Activated T-cell treated with anti-CD3 and anti-CD28 coated beads, Interleukin-2, amount 50 U/mL, for 72 hours (primary cell): ENCODE measurements at regions not wholly inside any gene's neighbourhood (a gene's known extent, or its start where the extent isn't known, plus 50 kb on each side); places are given as distances from the start of the nearest gene placed in this dataset.
"Not testable (repeated sequence)": the region's sequence is repeated elsewhere in the genome, so short reads cannot be mapped to it uniquely, and the experiment has no call there.

ENCODE experiments used
- ATAC-seq, 2 donors: fragments of 150-1000 bp; cut with Tn5 transposase; replicated peaks in 1 of 2; 2 replicates each; pipeline ENCODE4 v1.10.0; 2021; ENCODE audit warnings: moderate library complexity in 2 of 2, mild to moderate bottlenecking in 1 of 2
- DNase-seq, 2 donors: peaks; one replicate each; pipeline ENCODE4 v3.0.0; 2021 to 2022; ENCODE audit warnings: mixed read lengths in 1 of 2
- H3K27ac Mint-ChIP-seq: one replicate; pipeline ENCODE4 v1.8.0; 2022; ENCODE audit warnings: mild to moderate bottlenecking, moderate library complexity, mixed read lengths
- H3K27me3 Mint-ChIP-seq: one replicate; pipeline ENCODE4 v1.8.0; 2022; ENCODE audit warnings: low read depth, mixed read lengths
- H3K36me3 Mint-ChIP-seq, 2 donors: one replicate each; pipeline ENCODE4 v1.8.0; 2022; ENCODE audit warnings: mixed read lengths in 2 of 2, mild to moderate bottlenecking in 1 of 2; ENCODE audit not compliant: insufficient read depth in 2 of 2
- H3K4me1 Mint-ChIP-seq: one replicate; pipeline ENCODE4 v1.8.0; 2022; ENCODE audit warnings: low read depth, mixed read lengths
- H3K4me3 Mint-ChIP-seq, 2 donors: one replicate each; pipeline ENCODE4 v1.8.0; 2022; ENCODE audit warnings: mild to moderate bottlenecking in 2 of 2, mixed read lengths in 2 of 2, moderate library complexity in 2 of 2
- H3K9me3 Mint-ChIP-seq, 2 donors: one replicate each; pipeline ENCODE4 v1.8.0; 2022; ENCODE audit warnings: mixed read lengths in 2 of 2

DNA sequence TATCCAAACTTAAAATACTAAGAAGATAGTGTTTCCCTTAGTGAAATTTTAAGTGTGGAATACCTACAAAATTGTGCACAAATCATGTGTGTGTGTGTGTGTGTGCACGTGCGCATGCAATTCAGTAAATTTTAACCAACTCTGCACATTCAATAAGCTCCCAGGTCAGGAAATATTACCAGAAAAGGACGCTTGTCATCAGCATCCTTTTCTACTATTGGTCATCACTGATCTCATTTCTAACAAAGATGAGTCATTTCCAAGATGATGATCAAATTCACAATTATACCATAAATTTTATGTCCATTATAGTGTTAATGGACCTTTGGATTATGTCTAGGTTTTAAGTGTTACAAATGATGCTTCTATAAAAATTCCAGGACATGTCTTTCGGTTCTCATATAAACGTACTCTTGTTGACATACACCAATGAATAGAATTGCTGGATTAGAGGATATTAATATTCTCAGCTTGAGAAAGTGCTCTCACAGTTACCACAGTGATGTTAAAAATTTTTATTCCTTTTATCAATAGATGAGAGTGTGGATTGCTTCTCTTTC, 560.9 kb upstream of the AGA start:
- no peaks in the 10 kb centered on the region for H3K27me3 Mint-ChIP-seq
- H3K36me3 Mint-ChIP-seq = no peaks in the 10 kb centered on the region
- no peaks in the 10 kb centered on the region for H3K4me1 Mint-ChIP-seq
- H3K27ac Mint-ChIP-seq = no peak overlapping the region
- ATAC-seq (no peak), DNase-seq (no peak)
- peaks cover 4 to 6% of the 10 kb centered on the region in 2 donors for H3K9me3 Mint-ChIP-seq
- no peak overlapping the region for H3K4me3 Mint-ChIP-seq

DNA sequence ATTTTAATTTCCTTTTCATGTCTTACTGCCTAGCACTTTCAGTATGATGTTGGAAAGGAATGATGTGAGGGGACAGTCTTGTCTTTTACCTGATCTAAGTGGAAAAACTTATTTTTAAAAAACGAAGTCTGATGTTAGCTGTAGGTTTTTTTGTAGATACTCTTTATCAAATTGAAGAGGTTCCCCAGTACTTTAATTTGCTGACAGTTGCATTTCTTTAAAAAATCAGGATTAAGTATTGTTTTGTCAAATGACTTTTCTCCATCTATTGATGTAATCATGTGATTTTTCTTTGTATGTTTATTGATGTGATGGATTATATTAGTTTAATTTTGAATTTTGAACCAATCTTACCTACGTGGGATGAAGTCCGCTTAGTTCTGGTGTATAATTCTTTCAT, 568.4 kb upstream of the AGA start:
- Mint-ChIP-seq H3K4me3 (no peak overlapping the region), H3K4me1 (no peaks in the 10 kb centered on the region), H3K9me3 (no peaks in the 10 kb centered on the region), H3K36me3 (no peaks in the 10 kb centered on the region), H3K27ac (no peak overlapping the region), H3K27me3 (no peaks in the 10 kb centered on the region)
- ATAC-seq (no peak), DNase-seq (no peak)

DNA sequence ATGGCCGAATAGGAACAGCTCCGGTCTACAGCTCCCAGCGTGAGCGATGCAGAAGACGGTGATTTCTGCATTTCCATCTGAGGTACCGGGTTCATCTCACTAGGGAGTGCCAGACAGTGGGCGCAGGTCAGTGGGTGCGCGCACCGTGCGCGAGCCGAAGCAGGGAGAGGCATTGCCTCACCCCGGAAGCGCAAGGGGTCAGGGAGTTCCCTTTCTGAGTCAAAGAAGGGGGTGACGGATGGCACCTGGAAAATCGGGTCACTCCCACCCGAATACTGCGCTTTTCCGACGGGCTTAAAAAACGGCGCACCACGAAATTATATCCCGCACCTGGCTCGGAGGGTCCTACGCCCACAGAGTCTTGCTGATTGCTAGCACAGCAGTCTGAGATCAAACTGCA, 572.8 kb upstream of the AGA start:
- not testable (repeated sequence) for H3K4me1 Mint-ChIP-seq, ATAC-seq, DNase-seq, H3K27ac Mint-ChIP-seq, H3K9me3 Mint-ChIP-seq, H3K27me3 Mint-ChIP-seq, H3K36me3 Mint-ChIP-seq, H3K4me3 Mint-ChIP-seq

DNA sequence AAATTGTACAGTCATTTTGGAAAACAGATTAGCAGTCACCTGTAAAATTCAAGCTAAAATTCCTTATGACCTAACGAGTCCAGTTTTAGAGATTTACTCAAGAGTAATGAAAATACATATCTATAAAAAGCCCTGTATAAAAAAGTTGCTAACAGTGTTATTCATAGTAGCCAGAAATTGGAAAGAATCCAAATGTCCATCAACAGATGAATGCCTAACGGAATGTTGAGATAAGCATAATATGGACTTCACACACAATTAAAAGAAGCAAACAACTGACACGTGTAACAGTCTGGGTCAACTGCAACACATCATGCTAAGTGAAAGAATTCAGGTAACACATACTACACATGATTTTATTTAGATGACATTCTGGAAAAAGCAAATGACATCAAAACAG, 584.8 kb upstream of the AGA start:
- DNase-seq (no peak), ATAC-seq (no peak)
- H3K9me3 Mint-ChIP-seq = no peaks in the 10 kb centered on the region
- H3K36me3 Mint-ChIP-seq = no peaks in the 10 kb centered on the region
- no peak overlapping the region for H3K27ac Mint-ChIP-seq
- H3K4me3 Mint-ChIP-seq = no peak overlapping the region
- H3K27me3 Mint-ChIP-seq = no peaks in the 10 kb centered on the region
- no peaks in the 10 kb centered on the region for H3K4me1 Mint-ChIP-seq

DNA sequence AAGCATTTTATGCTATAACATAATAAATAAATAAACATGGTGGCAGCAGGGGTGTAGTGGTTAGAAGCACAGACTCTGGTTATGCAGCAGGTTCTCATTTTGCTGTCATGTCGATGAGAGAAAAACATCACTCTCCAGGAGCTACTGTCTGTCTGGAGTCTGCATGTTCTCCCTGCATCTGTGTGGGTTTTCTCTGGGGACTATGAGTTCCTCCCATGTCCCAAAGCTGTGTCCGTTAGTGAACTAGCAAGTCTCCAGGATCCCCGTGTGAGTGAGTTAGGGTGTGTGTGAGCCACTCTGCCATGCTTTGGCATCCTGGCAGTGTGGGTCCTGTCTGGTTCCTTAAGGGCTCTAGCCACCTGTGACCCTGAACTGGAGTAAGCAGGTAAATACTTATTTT, 585.6 kb upstream of the AGA start:
- Mint-ChIP-seq H3K27ac (no peak overlapping the region), H3K4me3 (no peak overlapping the region)

DNA sequence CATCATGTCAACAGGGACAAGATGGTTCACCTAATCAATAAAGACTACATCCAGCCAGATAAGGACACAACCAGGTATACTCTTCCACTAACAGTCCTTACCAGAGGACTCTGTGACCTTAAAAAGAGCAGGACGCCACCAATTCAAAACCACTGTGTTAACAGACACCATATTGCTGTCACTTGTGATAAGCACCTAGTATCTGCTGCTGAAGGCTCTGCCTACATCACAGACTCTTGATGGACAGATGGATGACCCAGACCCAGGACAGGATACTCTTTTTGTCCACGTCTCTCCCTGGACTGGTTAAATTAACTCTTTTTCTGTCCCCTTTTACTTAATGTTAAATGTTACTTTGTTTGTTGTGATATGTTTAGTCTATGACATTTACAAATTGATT, 586.2 kb upstream of the AGA start:
- Mint-ChIP-seq H3K4me3 (no peak overlapping the region), H3K27me3 (no peaks in the 10 kb centered on the region), H3K9me3 (no peaks in the 10 kb centered on the region), H3K27ac (no peak overlapping the region), H3K36me3 (no peaks in the 10 kb centered on the region), H3K4me1 (no peaks in the 10 kb centered on the region)
- ATAC-seq (no peak), DNase-seq (no peak)

More for the DNA sequence above, 585.6 kb upstream of the AGA start:
- H3K4me1 Mint-ChIP-seq = no peaks in the 10 kb centered on the region
- ATAC-seq (no peak), DNase-seq (no peak)
- H3K27me3 Mint-ChIP-seq = no peaks in the 10 kb centered on the region
- no peaks in the 10 kb centered on the region for H3K36me3 Mint-ChIP-seq
- no peaks in the 10 kb centered on the region for H3K9me3 Mint-ChIP-seq

DNA sequence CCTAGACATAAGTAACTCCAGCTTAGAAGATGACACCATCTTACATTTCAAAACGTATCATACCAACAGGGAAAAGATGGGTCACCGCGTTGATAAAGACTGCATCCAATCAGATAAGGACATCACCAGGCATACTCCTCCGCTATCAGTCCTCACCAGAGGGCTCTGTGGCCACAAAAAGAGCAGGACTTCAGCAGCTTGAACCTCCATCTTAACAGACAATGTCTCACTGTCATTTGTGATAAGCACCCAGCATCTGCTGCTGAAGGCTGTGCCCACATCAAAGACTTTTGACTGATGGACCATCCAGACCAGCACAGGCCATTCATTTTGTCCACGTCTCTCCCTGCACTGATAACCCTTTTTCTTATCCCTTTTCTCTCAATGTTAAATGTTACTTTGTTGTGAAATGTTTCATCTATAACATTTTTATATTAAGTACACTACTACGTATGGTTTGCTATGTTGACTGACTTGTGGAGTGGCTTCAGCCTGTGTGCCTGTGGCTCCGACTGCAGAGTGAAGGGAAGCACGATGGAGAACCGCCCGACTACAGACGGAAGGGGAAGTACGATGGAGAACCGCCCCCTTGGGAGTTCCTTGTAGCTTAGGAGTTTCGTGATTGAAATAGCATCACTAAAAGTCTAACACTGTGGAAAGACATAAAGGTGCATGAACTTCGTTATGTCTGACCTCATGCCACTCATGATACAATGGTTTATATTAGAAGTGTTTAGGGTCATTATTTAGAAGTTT, 595.4 kb upstream of the AGA start:
- ATAC-seq (no peak), DNase-seq (no peak)
- Mint-ChIP-seq H3K4me1 (no peaks in the 10 kb centered on the region), H3K4me3 (no peak overlapping the region), H3K27ac (no peak overlapping the region), H3K36me3 (no peaks in the 10 kb centered on the region), H3K27me3 (no peaks in the 10 kb centered on the region), H3K9me3 (peaks cover 0 to 1% of the 10 kb centered on the region in 2 donors)

DNA sequence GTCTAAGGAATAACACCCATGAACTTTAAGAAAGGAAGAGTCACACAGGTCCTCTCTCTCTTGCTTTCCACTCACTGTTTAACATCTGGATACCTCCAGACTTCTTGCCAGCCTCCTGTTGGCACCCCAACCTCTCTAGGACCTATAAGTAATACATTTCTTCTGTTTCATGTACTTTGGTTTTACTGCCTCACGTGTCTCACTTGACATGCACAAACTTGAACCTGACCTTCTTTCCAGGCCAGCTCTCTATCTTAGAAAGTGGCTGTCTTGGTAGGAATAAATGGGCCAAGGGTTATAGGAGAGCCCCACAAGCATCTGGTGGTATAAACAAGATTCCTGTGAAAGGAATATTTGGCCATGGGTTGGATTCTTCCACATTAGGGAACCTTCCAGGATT, 614.8 kb upstream of the AGA start:
- Mint-ChIP-seq H3K9me3 (peaks cover 6% of the 10 kb centered on the region in 2 donors), H3K4me3 (no peak overlapping the region), H3K36me3 (no peaks in the 10 kb centered on the region), H3K4me1 (no peaks in the 10 kb centered on the region), H3K27ac (no peak overlapping the region), H3K27me3 (no peaks in the 10 kb centered on the region)
- ATAC-seq (no peak), DNase-seq (no peak)

DNA sequence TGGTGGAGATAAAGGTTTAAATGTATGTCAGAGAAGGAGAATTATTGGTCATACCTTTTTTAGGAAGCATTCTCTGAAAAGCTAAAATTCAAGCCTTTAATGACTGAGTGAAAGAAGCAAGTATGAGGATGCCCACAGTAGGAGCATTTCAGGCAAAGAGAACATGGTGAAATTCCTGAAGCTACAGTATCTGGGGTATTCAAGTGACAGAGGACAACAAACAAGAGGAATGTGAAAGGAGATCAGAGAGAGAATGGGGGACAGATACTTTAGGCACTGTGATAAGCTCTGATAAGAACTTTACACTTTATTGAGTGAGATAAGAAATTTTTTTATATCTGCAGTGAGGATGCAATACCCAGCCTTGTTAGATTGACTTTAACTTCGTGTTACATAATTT, 621.3 kb upstream of the AGA start:
- no peak overlapping the region for H3K27ac Mint-ChIP-seq
- H3K36me3 Mint-ChIP-seq = no peaks in the 10 kb centered on the region
- H3K9me3 Mint-ChIP-seq = peaks cover 0 to 1% of the 10 kb centered on the region in 2 donors
- no peak overlapping the region for H3K4me3 Mint-ChIP-seq
- no peak for ATAC-seq
- H3K4me1 Mint-ChIP-seq = no peaks in the 10 kb centered on the region
- DNase-seq = no peak
- no peaks in the 10 kb centered on the region for H3K27me3 Mint-ChIP-seq

DNA sequence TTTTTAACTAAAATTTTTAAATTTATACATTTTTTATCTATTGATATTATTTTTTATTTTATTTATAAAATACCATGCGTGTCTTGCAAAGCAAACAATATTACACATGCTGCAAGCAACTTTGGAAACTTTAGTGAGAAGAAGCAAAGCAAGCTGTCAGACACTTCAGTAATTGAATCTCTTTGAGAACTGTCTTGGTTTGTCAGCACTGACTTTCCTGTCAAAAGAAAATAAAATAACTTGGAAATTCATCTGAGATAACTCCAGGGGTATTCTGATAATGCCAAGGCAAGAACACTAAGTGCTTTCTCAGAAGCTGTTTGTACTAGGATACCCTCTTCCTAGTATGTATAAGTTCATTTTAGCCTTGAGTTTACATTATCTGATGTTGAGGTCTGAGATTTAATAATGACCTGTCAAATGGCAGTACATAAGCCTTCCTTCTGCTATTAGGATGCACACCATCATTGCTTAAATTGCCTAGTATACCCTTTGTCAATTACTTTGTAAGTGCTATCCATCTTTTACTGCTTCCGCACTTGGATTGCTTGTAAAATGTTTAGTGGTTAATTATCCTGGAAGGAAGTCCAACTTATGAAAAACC, 624.2 kb upstream of the AGA start:
- no peaks in the 10 kb centered on the region for H3K4me1 Mint-ChIP-seq
- H3K4me3 Mint-ChIP-seq = no peak overlapping the region
- peaks cover 0 to 1% of the 10 kb centered on the region in 2 donors for H3K9me3 Mint-ChIP-seq
- ATAC-seq (no peak), DNase-seq (no peak)
- no peaks in the 10 kb centered on the region for H3K27me3 Mint-ChIP-seq
- no peak overlapping the region for H3K27ac Mint-ChIP-seq
- H3K36me3 Mint-ChIP-seq = no peaks in the 10 kb centered on the region

DNA sequence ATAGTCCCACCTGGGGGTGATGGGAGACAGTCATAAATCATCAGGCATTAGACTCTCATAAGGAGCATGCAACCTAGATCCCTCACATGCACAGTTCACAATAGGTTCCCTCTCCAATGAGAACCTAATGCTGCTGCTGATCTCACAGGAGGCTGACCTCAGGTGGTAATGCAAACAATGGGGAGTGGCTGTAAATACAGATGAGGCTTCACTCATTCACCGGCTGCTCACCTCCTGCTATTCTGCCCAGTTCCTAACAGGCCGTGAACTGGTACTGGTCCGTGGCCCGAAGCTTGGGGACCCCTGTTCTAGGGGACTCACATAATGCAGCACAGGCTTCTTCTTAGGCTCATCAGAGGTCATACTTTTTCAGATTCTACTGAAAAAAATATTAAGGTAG, 625.9 kb upstream of the AGA start:
- ATAC-seq (no peak), DNase-seq (no peak)
- H3K4me3 Mint-ChIP-seq = no peak overlapping the region
- no peaks in the 10 kb centered on the region for H3K4me1 Mint-ChIP-seq
- H3K27me3 Mint-ChIP-seq = no peaks in the 10 kb centered on the region
- peaks cover 0 to 3% of the 10 kb centered on the region in 2 donors for H3K9me3 Mint-ChIP-seq
- H3K36me3 Mint-ChIP-seq = no peaks in the 10 kb centered on the region
- H3K27ac Mint-ChIP-seq = no peak overlapping the region

DNA sequence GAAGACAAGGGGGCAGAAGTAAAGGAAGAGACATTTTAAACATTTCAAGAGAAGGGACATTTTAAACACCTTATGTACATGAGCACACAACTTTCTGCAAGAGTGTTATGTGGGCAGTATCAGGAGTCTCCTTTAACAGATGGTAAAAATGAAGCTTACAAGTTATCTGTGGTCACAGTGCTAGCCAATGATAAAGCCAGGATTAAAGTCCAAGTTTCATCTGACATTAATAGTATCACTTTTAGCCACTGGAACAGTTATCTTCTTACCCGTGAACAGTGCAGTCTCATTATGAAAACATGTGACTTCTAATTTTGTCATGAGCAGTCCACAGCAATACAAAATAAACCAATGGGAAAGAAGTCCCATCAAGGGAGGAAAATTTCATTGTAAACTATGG, 627.9 kb upstream of the AGA start:
- no peaks in the 10 kb centered on the region for H3K27me3 Mint-ChIP-seq
- H3K27ac Mint-ChIP-seq = no peak overlapping the region
- no peak for ATAC-seq
- peaks cover 0 to 2% of the 10 kb centered on the region in 2 donors for H3K9me3 Mint-ChIP-seq
- no peaks in the 10 kb centered on the region for H3K4me1 Mint-ChIP-seq
- H3K36me3 Mint-ChIP-seq = no peaks in the 10 kb centered on the region
- H3K4me3 Mint-ChIP-seq = no peak overlapping the region
- no peak for DNase-seq

DNA sequence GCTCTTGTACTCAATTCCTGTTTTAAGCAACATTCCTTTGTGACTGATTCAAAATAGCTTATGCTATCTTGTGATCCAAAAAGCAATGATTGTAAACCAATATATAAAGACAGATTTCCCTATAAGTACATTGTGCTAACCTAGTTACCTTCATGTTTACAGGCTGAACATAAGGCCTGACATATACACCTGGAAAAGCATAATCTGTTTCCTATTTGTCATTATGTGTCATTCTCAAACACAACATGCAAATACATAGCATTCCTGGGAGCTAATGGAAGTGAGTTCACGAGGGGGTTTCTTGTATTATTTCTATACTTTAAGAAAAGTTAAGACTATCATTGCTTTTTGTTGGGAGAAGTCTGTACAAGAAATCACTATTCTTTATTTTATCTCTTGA, 638.1 kb upstream of the AGA start:
- ATAC-seq (no peak), DNase-seq (no peak)
- H3K4me1 Mint-ChIP-seq = no peaks in the 10 kb centered on the region
- H3K9me3 Mint-ChIP-seq = peaks cover 0 to 2% of the 10 kb centered on the region in 2 donors
- H3K27ac Mint-ChIP-seq = no peak overlapping the region
- no peaks in the 10 kb centered on the region for H3K27me3 Mint-ChIP-seq
- no peaks in the 10 kb centered on the region for H3K36me3 Mint-ChIP-seq
- no peak overlapping the region for H3K4me3 Mint-ChIP-seq

DNA sequence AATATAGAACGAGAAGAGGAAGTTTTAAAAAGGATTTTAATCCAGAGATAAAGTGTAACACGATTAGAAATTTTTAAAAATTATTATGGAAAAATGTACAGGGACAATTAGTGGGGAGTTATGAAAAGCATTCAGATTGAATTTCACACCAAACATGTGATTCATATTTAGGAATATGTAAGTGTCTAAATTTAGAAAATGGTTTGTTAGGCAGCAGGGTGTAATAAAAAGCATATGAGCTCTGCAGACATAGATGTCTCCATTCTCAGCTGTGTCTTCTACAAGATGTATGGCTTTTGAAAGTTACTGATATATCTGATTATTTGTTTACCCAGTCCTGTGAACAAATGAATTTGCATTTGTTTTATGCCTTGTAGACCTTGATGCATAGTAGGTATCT, 638.9 kb upstream of the AGA start:
- Mint-ChIP-seq H3K27ac (no peak overlapping the region), H3K36me3 (no peaks in the 10 kb centered on the region), H3K9me3 (peaks cover 0 to 2% of the 10 kb centered on the region in 2 donors), H3K4me3 (no peak overlapping the region), H3K27me3 (no peaks in the 10 kb centered on the region), H3K4me1 (no peaks in the 10 kb centered on the region)
- DNase-seq = no peak
- ATAC-seq = no peak
